Duodenal mucosa (tissue), 2 donors: ENCODE measurements at regions not wholly inside any gene's neighbourhood (a gene's known extent, or its start where the extent isn't known, plus 50 kb on each side); places are given as distances from the start of the nearest gene placed in this dataset.
"Not testable (repeated sequence)": the region's sequence is repeated elsewhere in the genome, so short reads cannot be mapped to it uniquely, and the experiment has no call there.

ENCODE experiments used
- H3K27ac ChIP-seq: one replicate; pipeline ENCODE4 v1.7.0; 2013; ENCODE audit warnings: low read depth, low read length
- H3K27me3 ChIP-seq, 2 donors: one replicate each; pipeline ENCODE4 v1.7.0; 2013; ENCODE audit warnings: low read length in 2 of 2, control low read depth in 1 of 2; ENCODE audit not compliant: insufficient read depth in 2 of 2, control insufficient read depth in 1 of 2
- H3K36me3 ChIP-seq, 2 donors: one replicate each; pipeline ENCODE4 v1.7.0; 2013; ENCODE audit warnings: low read length in 2 of 2, control low read depth in 1 of 2; ENCODE audit not compliant: insufficient read depth in 2 of 2, control insufficient read depth in 1 of 2
- H3K4me1 ChIP-seq, 2 donors: one replicate each; pipeline ENCODE4 v1.7.0; 2013; ENCODE audit warnings: low read length in 2 of 2, control low read depth in 1 of 2; ENCODE audit not compliant: insufficient read depth in 2 of 2, control insufficient read depth in 1 of 2
- H3K4me3 ChIP-seq, 2 donors: one replicate each; pipeline ENCODE4 v1.7.0; 2013; ENCODE audit warnings: low read length in 2 of 2, low read depth in 1 of 2
- H3K9ac ChIP-seq, 2 donors: one replicate each; pipeline ENCODE4 v1.7.0; 2013; ENCODE audit warnings: low read length in 2 of 2, low read depth in 1 of 2
- H3K9me3 ChIP-seq, 2 donors: one replicate each; pipeline ENCODE4 v1.7.0; 2013; ENCODE audit warnings: low read length in 2 of 2, control low read depth in 1 of 2; ENCODE audit not compliant: control insufficient read depth in 1 of 2

GRCh38 chr11:42960521-42961088 is 351.2 kb upstream of the API5 start:
- H3K9ac ChIP-seq, result no peak overlapping the region

GRCh38 chr11:42967653-42968052 is 344.1 kb upstream of the API5 start:
- H3K36me3 ChIP-seq, result no peaks in the 10 kb centered on the region
- no peak overlapping the region for H3K4me3 ChIP-seq
- H3K9ac ChIP-seq, result no peak overlapping the region
- no peaks in the 10 kb centered on the region for H3K4me1 ChIP-seq
- H3K27me3 ChIP-seq, result no peaks in the 10 kb centered on the region
- no peaks in the 10 kb centered on the region for H3K9me3 ChIP-seq
- no peak overlapping the region for H3K27ac ChIP-seq

More at GRCh38 chr11:42960521-42961088, 351.2 kb upstream of the API5 start:
- H3K4me3 ChIP-seq, result no peak overlapping the region
- no peaks in the 10 kb centered on the region for H3K27me3 ChIP-seq
- H3K27ac ChIP-seq, result no peak overlapping the region
- H3K4me1 ChIP-seq, result no peaks in the 10 kb centered on the region
- H3K36me3 ChIP-seq, result no peaks in the 10 kb centered on the region
- peaks cover 3 to 6% of the 10 kb centered on the region in 2 donors for H3K9me3 ChIP-seq

- Histone ChIP-seq H3K27me3 (no peaks in the 10 kb centered on the region), H3K4me1 (no peaks in the 10 kb centered on the region), H3K36me3 (no peaks in the 10 kb centered on the region), H3K27ac (no peak overlapping the region), H3K9ac (no peak overlapping the region), H3K9me3 (no peaks in the 10 kb centered on the region), H3K4me3 (no peak overlapping the region)
Observed at GRCh38 chr11:42972741-42973140, 339.1 kb upstream of the API5 start.

- Histone ChIP-seq H3K4me1 (no peaks in the 10 kb centered on the region), H3K36me3 (no peaks in the 10 kb centered on the region), H3K27ac (no peak overlapping the region), H3K9ac (no peak overlapping the region), H3K4me3 (no peak overlapping the region), H3K27me3 (no peaks in the 10 kb centered on the region), H3K9me3 (peaks cover 0 to 3% of the 10 kb centered on the region in 2 donors)
Observed at GRCh38 chr11:42974510-42975179, 337.2 kb upstream of the API5 start.

GRCh38 chr11:42975180-42975529 is 336.6 kb upstream of the API5 start:
- H3K27me3 ChIP-seq, result no peaks in the 10 kb centered on the region
- no peak overlapping the region for H3K9ac ChIP-seq
- H3K27ac ChIP-seq, result no peak overlapping the region

GRCh38 chr11:42976636-42977217 is 335.1 kb upstream of the API5 start:
- Histone ChIP-seq H3K4me1 (no peaks in the 10 kb centered on the region), H3K9ac (no peak overlapping the region), H3K27ac (no peak overlapping the region), H3K36me3 (no peaks in the 10 kb centered on the region), H3K27me3 (no peaks in the 10 kb centered on the region), H3K4me3 (no peak overlapping the region), H3K9me3 (peaks cover 0 to 3% of the 10 kb centered on the region in 2 donors)

More at GRCh38 chr11:42975180-42975529, 336.6 kb upstream of the API5 start:
- no peaks in the 10 kb centered on the region for H3K4me1 ChIP-seq
- no peak overlapping the region for H3K4me3 ChIP-seq
- peaks cover 0 to 3% of the 10 kb centered on the region in 2 donors for H3K9me3 ChIP-seq
- no peaks in the 10 kb centered on the region for H3K36me3 ChIP-seq

GRCh38 chr11:42992594-42992993 is 319.2 kb upstream of the API5 start:
- no peaks in the 10 kb centered on the region for H3K27me3 ChIP-seq
- no peaks in the 10 kb centered on the region for H3K36me3 ChIP-seq
- no peak overlapping the region for H3K27ac ChIP-seq
- H3K9ac ChIP-seq, result no peak overlapping the region
- H3K9me3 ChIP-seq, result no peaks in the 10 kb centered on the region
- no peaks in the 10 kb centered on the region for H3K4me1 ChIP-seq
- H3K4me3 ChIP-seq, result no peak overlapping the region

GRCh38 chr11:42996421-42997307 is 315.1 kb upstream of the API5 start:
- H3K27ac ChIP-seq, result no peak overlapping the region
- no peaks in the 10 kb centered on the region for H3K4me1 ChIP-seq
- no peaks in the 10 kb centered on the region for H3K9me3 ChIP-seq
- H3K4me3 ChIP-seq, result no peak overlapping the region
- no peak overlapping the region for H3K9ac ChIP-seq
- H3K27me3 ChIP-seq, result no peaks in the 10 kb centered on the region
- no peaks in the 10 kb centered on the region for H3K36me3 ChIP-seq

GRCh38 chr11:43004879-43005278 is 306.9 kb upstream of the API5 start:
- H3K9me3 ChIP-seq, H3K9ac ChIP-seq, H3K4me3 ChIP-seq, H3K27ac ChIP-seq, H3K4me1 ChIP-seq, H3K27me3 ChIP-seq, H3K36me3 ChIP-seq: not testable (repeated sequence)

- no peaks in the 10 kb centered on the region for H3K36me3 ChIP-seq
Observed at GRCh38 chr11:43010042-43010441, 301.8 kb upstream of the API5 start.

More at GRCh38 chr11:43010042-43010441, 301.8 kb upstream of the API5 start:
- Histone ChIP-seq H3K4me3 (no peak overlapping the region), H3K9ac (no peak overlapping the region), H3K4me1 (no peaks in the 10 kb centered on the region), H3K27ac (no peak overlapping the region), H3K27me3 (no peaks in the 10 kb centered on the region), H3K9me3 (peaks cover 0 to 6% of the 10 kb centered on the region in 2 donors)
